Chondrocyte (in vitro differentiated cells): ENCODE measurements at regions not wholly inside any gene's neighbourhood (a gene's known extent, or its start where the extent isn't known, plus 50 kb on each side); places are given as distances from the start of the nearest gene placed in this dataset.

Experiments
- DNase-seq: peaks from one replicate; pipeline ENCODE4 v3.0.0; 2021; ENCODE audit warnings: mixed read lengths, low spot score
- H3K27ac Mint-ChIP-seq: one replicate; pipeline ENCODE4 v1.8.0; 2021; ENCODE audit warnings: mild to moderate bottlenecking, moderate library complexity, mixed read lengths; ENCODE audit not compliant: unreplicated experiment
- H3K27me3 Mint-ChIP-seq: 2 replicates; pipeline ENCODE4 v1.8.0; 2021; ENCODE audit warnings: low read depth, mixed read lengths
- H3K36me3 Mint-ChIP-seq: 2 replicates; pipeline ENCODE4 v1.8.0; 2021; ENCODE audit warnings: low read depth, mixed read lengths
- H3K4me1 Mint-ChIP-seq: 2 replicates; pipeline ENCODE4 v1.8.0; 2021; ENCODE audit warnings: low read depth, mild to moderate bottlenecking, mixed read lengths
- H3K4me3 Mint-ChIP-seq: one replicate; pipeline ENCODE4 v1.8.0; 2021; ENCODE audit warnings: mild to moderate bottlenecking, moderate library complexity, mixed read lengths; ENCODE audit not compliant: unreplicated experiment
- H3K9me3 Mint-ChIP-seq: 2 replicates; pipeline ENCODE4 v1.8.0; 2021; ENCODE audit warnings: low read depth, mixed read lengths
- TF ChIP-seq, protein P1 (sequence below): fragments of 200-600 bp; sonication (generic); IDR thresholded peaks from 2 replicates; pipeline ENCODE4 v1.5.0; 2021; ENCODE audit warnings: antibody characterized with exemption, mild to moderate bottlenecking, moderate library complexity

DNA sequence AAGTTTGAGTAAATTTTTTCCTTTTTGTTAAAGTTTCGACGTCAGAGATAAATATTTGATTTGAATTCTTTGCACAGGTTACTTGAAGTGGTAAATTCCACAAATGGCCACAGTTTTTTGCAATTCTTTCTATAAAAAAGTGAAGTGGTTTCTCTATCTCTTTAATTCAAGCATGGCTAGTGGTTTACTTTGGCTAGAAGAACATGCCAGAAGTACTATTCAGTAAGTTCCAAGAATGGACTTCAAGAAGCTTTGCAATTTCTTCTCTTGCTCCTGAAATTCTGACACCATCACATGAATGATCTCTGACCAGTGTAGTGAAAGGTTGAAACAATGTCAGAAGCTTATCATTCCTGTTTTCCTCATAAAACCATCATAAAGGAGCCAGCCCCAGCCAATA lies 55.7 kb upstream of the RNPC3 start:
- H3K36me3 Mint-ChIP-seq = peaks cover 4% of the 10 kb centered on the region
- no peaks in the 10 kb centered on the region for H3K4me1 Mint-ChIP-seq
- H3K9me3 Mint-ChIP-seq = peaks cover 5% of the 10 kb centered on the region
- TF ChIP-seq, protein P1, sequence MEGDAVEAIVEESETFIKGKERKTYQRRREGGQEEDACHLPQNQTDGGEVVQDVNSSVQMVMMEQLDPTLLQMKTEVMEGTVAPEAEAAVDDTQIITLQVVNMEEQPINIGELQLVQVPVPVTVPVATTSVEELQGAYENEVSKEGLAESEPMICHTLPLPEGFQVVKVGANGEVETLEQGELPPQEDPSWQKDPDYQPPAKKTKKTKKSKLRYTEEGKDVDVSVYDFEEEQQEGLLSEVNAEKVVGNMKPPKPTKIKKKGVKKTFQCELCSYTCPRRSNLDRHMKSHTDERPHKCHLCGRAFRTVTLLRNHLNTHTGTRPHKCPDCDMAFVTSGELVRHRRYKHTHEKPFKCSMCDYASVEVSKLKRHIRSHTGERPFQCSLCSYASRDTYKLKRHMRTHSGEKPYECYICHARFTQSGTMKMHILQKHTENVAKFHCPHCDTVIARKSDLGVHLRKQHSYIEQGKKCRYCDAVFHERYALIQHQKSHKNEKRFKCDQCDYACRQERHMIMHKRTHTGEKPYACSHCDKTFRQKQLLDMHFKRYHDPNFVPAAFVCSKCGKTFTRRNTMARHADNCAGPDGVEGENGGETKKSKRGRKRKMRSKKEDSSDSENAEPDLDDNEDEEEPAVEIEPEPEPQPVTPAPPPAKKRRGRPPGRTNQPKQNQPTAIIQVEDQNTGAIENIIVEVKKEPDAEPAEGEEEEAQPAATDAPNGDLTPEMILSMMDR = no peak
- H3K27ac Mint-ChIP-seq = no peak overlapping the region
- no peak for DNase-seq
- H3K27me3 Mint-ChIP-seq = no peaks in the 10 kb centered on the region
- no peak overlapping the region for H3K4me3 Mint-ChIP-seq

DNA sequence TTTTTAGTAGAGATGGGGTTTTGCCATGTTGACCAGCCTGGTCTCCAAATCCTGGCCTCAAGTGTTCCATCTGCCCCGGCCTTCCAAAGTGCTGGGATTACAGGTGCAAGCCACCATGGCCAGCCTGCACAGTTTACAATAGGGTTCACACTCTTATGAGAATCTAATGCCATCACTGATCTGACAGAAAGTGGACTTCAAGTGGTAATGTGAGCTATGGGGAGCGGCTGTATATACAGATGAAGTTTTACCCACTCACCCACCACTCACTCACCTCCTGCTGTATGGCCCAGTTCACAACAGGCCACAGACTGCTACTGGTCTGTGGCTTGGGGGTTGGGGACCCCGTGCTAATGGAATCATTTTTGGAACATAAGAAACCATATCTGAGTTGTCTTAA lies 58.4 kb upstream of the RNPC3 start:
- no peak for DNase-seq
- TF ChIP-seq, protein P1 = no peak
- Mint-ChIP-seq H3K4me1 (peaks cover 2% of the 10 kb centered on the region), H3K27me3 (no peaks in the 10 kb centered on the region), H3K4me3 (no peak overlapping the region), H3K9me3 (no peaks in the 10 kb centered on the region), H3K27ac (no peak overlapping the region), H3K36me3 (peaks cover 4% of the 10 kb centered on the region)

DNA sequence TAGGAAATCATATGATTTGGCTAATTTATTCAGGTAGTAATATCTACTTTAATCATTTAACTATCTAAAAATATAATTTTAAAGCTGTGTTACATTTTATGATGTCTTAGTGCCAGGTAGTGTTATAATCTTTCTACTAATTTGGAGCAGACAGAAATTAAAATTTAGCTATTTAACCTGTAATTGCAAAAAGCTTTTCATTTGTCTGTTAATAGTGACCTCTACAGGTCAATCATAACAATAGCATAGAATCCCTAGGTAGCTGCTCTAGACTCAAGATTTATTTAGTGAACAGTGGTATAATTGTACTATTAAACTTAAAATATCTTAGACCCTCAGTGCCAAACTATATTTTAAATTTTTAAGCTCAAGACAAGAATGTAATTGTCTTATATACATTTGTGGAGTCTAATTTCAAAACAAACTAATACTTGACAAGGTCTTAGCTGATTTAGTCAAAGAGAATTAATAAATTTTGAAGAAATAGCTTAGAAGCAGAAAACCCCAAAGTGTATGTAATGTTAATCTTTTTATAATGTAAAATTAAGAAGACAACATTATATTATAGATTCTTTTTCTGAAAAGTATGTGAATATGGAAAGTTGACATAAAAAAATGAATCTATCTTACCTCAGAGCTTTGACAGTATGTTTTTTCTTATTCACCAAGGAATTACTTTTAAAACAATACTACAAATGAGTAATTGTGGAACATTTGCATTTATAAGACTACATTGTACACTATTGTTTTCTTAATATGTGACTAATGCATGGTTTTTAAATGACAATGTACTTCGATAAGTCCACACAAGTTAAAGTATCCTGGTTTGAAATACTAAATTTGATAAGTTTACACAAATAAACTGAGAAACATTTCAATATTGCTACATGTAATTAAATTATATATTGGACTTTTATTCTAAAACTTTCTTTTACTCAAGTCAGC lies 64.1 kb upstream of the RNPC3 start:
- Mint-ChIP-seq H3K27me3 (no peaks in the 10 kb centered on the region), H3K27ac (no peak overlapping the region), H3K9me3 (no peaks in the 10 kb centered on the region), H3K36me3 (no peaks in the 10 kb centered on the region), H3K4me3 (no peak overlapping the region), H3K4me1 (peaks cover 25% of the 10 kb centered on the region)
- no peak for DNase-seq
- TF ChIP-seq, protein P1 = peak; percentile 94

DNA sequence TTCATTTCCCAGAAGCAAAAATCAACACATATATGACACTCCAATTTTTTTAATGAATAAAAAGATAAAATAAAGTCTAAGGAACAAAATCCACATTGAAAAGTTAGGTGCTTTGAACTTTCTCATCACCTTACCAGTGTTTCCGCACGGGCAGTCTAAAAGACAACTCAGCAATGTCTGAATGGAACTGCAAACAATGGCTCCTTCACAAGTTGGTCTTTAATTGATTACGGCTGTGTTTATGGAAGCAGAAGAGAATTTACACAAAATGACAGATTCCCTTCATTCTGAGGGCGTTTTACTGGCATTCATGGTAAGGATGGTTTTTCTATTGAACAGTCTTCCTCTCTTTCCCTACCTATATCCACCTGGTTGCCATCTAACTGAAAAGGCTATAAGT lies 65.0 kb upstream of the RNPC3 start:
- Mint-ChIP-seq H3K9me3 (no peaks in the 10 kb centered on the region), H3K4me1 (peaks cover 25% of the 10 kb centered on the region)
- DNase-seq = no peak

DNA sequence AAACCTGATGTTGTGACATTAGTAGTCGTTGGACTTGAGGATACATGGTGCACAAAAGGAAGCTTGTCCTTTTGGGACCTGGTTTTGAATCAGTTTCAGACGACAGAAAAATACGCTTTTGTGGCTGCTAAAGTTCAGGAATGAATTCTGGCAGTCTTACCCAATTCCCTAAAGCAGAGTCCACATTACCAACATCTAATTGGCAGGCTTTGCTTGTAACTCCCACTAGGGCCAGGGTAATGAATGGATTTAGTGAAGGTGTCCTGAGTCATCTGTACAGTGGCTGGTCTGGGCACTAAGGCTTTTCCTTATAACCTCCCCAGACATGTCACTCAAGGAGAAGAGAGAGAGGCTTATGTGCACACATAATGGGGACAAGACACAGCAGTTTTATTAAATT lies 66.2 kb upstream of the RNPC3 start:
- no peak overlapping the region for H3K4me3 Mint-ChIP-seq
- peaks cover 25% of the 10 kb centered on the region for H3K4me1 Mint-ChIP-seq
- no peaks in the 10 kb centered on the region for H3K9me3 Mint-ChIP-seq
- TF ChIP-seq, protein P1 = no peak
- no peak overlapping the region for H3K27ac Mint-ChIP-seq
- no peaks in the 10 kb centered on the region for H3K36me3 Mint-ChIP-seq
- no peaks in the 10 kb centered on the region for H3K27me3 Mint-ChIP-seq
- DNase-seq = no peak

More for the DNA sequence above, 65.0 kb upstream of the RNPC3 start:
- Mint-ChIP-seq H3K27ac (no peak overlapping the region), H3K27me3 (no peaks in the 10 kb centered on the region), H3K36me3 (no peaks in the 10 kb centered on the region), H3K4me3 (no peak overlapping the region)
- TF ChIP-seq, protein P1 = no peak
